ENCODE measurements at regions not wholly inside any gene's neighbourhood (a gene's known extent, or its start where the extent isn't known, plus 50 kb on each side); places are given as distances from the start of the nearest gene placed in this dataset.

GRCh38 chr2:19288291-19288690 lies 70.1 kb downstream of the OSR1 start:
- Histone ChIP-seq H3K27ac (ENCODE audit: low read depth in 1 of 2, low read length in 2 of 2) (no peak overlapping the region), H3K27me3 (ENCODE audit: control insufficient read depth in 4 of 4, insufficient read depth in 4 of 4, low read length in 3 of 4) (no peaks in the 10 kb centered on the region), H3K36me3 (ENCODE audit: control insufficient read depth in 4 of 4, insufficient read depth in 3 of 4, low read depth in 1 of 4, low read length in 3 of 4) (no peaks in the 10 kb centered on the region), H3K4me3 (ENCODE audit: low read depth in 1 of 3, low read length in 3 of 3) (no peak overlapping the region), H3K9ac (ENCODE audit: low read depth in 1 of 2, low read length in 2 of 2) (no peak overlapping the region), H3K4me1 (ENCODE audit: control insufficient read depth in 4 of 4, insufficient read depth in 4 of 4, low read length in 3 of 4) (no peaks in the 10 kb centered on the region), H3K9me3 (ENCODE audit: control insufficient read depth in 4 of 4, low read length in 3 of 4) (no peaks in the 10 kb centered on the region)
- DNase-seq (ENCODE audit: low spot score): no peak
- TF ChIP-seq REST (IDR thresholded peaks at IDR 0.05) (no peak), EGR1 (IDR thresholded peaks at IDR 0.05; ENCODE audit: low read depth in 2 of 2) (no peak), ZBTB33 (IDR thresholded peaks at IDR 0.05) (no peak)
- 46% methylated on average over 2 of the region's 2 CpGs for WGBS

DNA sequence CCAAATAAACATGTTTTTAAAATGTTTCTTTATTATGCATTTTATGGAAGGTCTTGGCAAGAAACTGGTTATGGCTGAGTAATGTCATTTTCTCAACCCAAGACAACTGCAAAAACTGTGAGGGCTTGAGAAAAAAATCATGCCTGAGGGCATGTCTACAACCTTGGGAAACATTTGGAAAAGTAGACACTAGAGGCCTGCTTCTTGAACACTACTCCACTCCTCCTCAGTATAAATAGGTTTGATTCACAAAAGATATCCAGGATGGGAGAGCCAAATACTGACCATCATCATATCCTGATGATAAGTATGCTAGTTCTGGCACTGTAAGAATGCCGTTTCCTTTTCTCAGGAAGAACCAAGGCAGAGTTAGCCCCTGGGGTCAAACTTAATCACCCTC lies 71.1 kb downstream of the OSR1 start:
- no peak overlapping the region for H3K9ac ChIP-seq (ENCODE audit: low read depth in 1 of 2, low read length in 2 of 2)
- WGBS: 87% methylated on average over 1 of the region's 1 CpG
- TF ChIP-seq FOXA2 (IDR thresholded peaks at IDR 0.05) (no peak), NR2F2 (IDR thresholded peaks at IDR 0.05) (peak; percentile 9), MAX (IDR thresholded peaks at IDR 0.05) (no peak), RXRA (IDR thresholded peaks at IDR 0.05) (no peak), GABPA (IDR thresholded peaks at IDR 0.05 in 1 of 2, conservative IDR thresholded peaks at IDR 0.05 in 1 of 2) (no peak), HNF4A (conservative IDR thresholded peaks at IDR 0.05) (no peak), EGR1 (IDR thresholded peaks at IDR 0.05; ENCODE audit: low read depth in 2 of 2) (no peak), CTCF (IDR thresholded peaks at IDR 0.05; ENCODE audit: low read depth, low read length, missing input control) (no peak)
- H3K4me1 ChIP-seq (ENCODE audit: control insufficient read depth in 4 of 4, insufficient read depth in 4 of 4, low read length in 3 of 4): no peaks in the 10 kb centered on the region
- no peaks in the 10 kb centered on the region for H3K36me3 ChIP-seq (ENCODE audit: control insufficient read depth in 4 of 4, insufficient read depth in 3 of 4, low read depth in 1 of 4, low read length in 3 of 4)
- no peaks in the 10 kb centered on the region for H3K9me3 ChIP-seq (ENCODE audit: control insufficient read depth in 4 of 4, low read length in 3 of 4)
- H3K27me3 ChIP-seq (ENCODE audit: control insufficient read depth in 4 of 4, insufficient read depth in 4 of 4, low read length in 3 of 4): no peaks in the 10 kb centered on the region
- no peak for DNase-seq (ENCODE audit: low spot score)
- no peak overlapping the region for H3K4me3 ChIP-seq (ENCODE audit: low read depth in 1 of 3, low read length in 3 of 3)
- H3K27ac ChIP-seq (ENCODE audit: low read depth in 1 of 2, low read length in 2 of 2): no peak overlapping the region

- Histone ChIP-seq H3K4me3 (ENCODE audit: low read depth in 1 of 3, low read length in 3 of 3) (no peak overlapping the region), H3K9me3 (ENCODE audit: control insufficient read depth in 4 of 4, low read length in 3 of 4) (no peaks in the 10 kb centered on the region), H3K4me1 (ENCODE audit: control insufficient read depth in 4 of 4, insufficient read depth in 4 of 4, low read length in 3 of 4) (no peaks in the 10 kb centered on the region), H3K9ac (ENCODE audit: low read depth in 1 of 2, low read length in 2 of 2) (no peak overlapping the region), H3K27me3 (ENCODE audit: control insufficient read depth in 4 of 4, insufficient read depth in 4 of 4, low read length in 3 of 4) (no peaks in the 10 kb centered on the region), H3K36me3 (ENCODE audit: control insufficient read depth in 4 of 4, insufficient read depth in 3 of 4, low read depth in 1 of 4, low read length in 3 of 4) (no peaks in the 10 kb centered on the region), H3K27ac (ENCODE audit: low read depth in 1 of 2, low read length in 2 of 2) (no peak overlapping the region)
- no peak for DNase-seq (ENCODE audit: low spot score)
- 82% methylated on average over 4 of the region's 4 CpGs for WGBS
- TF ChIP-seq RAD21 (IDR thresholded peaks at IDR 0.05) (no peak), EGR1 (IDR thresholded peaks at IDR 0.05; ENCODE audit: low read depth in 2 of 2) (no peak), HNF4A (conservative IDR thresholded peaks at IDR 0.05) (no peak), GABPA (IDR thresholded peaks at IDR 0.05 in 1 of 2, conservative IDR thresholded peaks at IDR 0.05 in 1 of 2) (no peak), NR2F2 (IDR thresholded peaks at IDR 0.05) (no peak), JUND (IDR thresholded peaks at IDR 0.05) (no peak), TAF1 (conservative IDR thresholded peaks at IDR 0.05) (no peak), REST (IDR thresholded peaks at IDR 0.05) (no peak), SP1 (IDR thresholded peaks at IDR 0.05) (no peak), YY1 (IDR thresholded peaks at IDR 0.05) (no peak), HNF4G (IDR thresholded peaks at IDR 0.05) (no peak), RXRA (IDR thresholded peaks at IDR 0.05) (no peak)
- TF ChIP-seq, protein P1, sequence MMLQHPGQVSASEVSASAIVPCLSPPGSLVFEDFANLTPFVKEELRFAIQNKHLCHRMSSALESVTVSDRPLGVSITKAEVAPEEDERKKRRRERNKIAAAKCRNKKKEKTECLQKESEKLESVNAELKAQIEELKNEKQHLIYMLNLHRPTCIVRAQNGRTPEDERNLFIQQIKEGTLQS (IDR thresholded peaks at IDR 0.05): no peak
Observed at GRCh38 chr2:19282305-19282704, 76.1 kb downstream of the OSR1 start.

Data from liver (tissue), 8 donors.